Smooth muscle cell (in vitro differentiated cells): ENCODE measurements at regions not wholly inside any gene's neighbourhood (a gene's known extent, or its start where the extent isn't known, plus 50 kb on each side); places are given as distances from the start of the nearest gene placed in this dataset.

Source experiments
- DNase-seq: peaks from one replicate; lab custom pipeline; 2025; ENCODE audit not compliant: unreplicated experiment; lab: John Stamatoyannopoulos, UW
- H2AFZ ChIP-seq: fragments of 200-600 bp; sonication (generic); 2 replicates; pipeline ENCODE4 v1.6.0; 2016; ENCODE audit warnings: antibody characterized with exemption, low read depth, mild to moderate bottlenecking
- H3F3A ChIP-seq: fragments of 200-600 bp; sonication (generic); 2 replicates; pipeline ENCODE4 v1.6.0; 2017; ENCODE audit warnings: antibody characterized with exemption, low read depth
- H3K27ac ChIP-seq: fragments of 200-600 bp; sonication (generic); 2 replicates; pipeline ENCODE4 v1.5.1; 2016; ENCODE audit warnings: low read depth, mild to moderate bottlenecking
- H3K27me3 ChIP-seq: fragments of 200-600 bp; sonication (generic); 2 replicates; pipeline ENCODE4 v1.6.1; 2016; ENCODE audit warnings: low read depth, mild to moderate bottlenecking
- H3K36me3 ChIP-seq: fragments of 200-600 bp; sonication (generic); 2 replicates; pipeline ENCODE4 v1.5.1; 2016; ENCODE audit warnings: low read depth
- H3K4me1 ChIP-seq: fragments of 200-600 bp; sonication (generic); 2 replicates; pipeline ENCODE4 v1.5.1; 2016; ENCODE audit warnings: low read depth
- H3K4me2 ChIP-seq: fragments of 200-600 bp; sonication (generic); 2 replicates; pipeline ENCODE4 v1.6.0; 2016; ENCODE audit warnings: mild to moderate bottlenecking
- H3K4me3 ChIP-seq: fragments of 200-600 bp; sonication (generic); 2 replicates; pipeline ENCODE4 v1.5.1; 2016; ENCODE audit warnings: mild to moderate bottlenecking
- H3K79me2 ChIP-seq: fragments of 200-600 bp; sonication (generic); 2 replicates; pipeline ENCODE4 v1.6.0; 2016; ENCODE audit warnings: low read depth, mild to moderate bottlenecking
- H3K9ac ChIP-seq: fragments of 200-600 bp; sonication (generic); 2 replicates; pipeline ENCODE4 v1.6.0; 2016; ENCODE audit warnings: low read depth
- H3K9me3 ChIP-seq: fragments of 200-600 bp; sonication (generic); replicated peaks from 2 replicates; pipeline ENCODE4 v1.5.1; 2016; ENCODE audit warnings: low read depth
- H4K20me1 ChIP-seq: fragments of 200-600 bp; sonication (generic); 2 replicates; pipeline ENCODE4 v1.6.0; 2016; ENCODE audit warnings: low read depth
- CTCF ChIP-seq: fragments of 200-600 bp; sonication (generic); IDR thresholded peaks from 2 replicates; pipeline ENCODE4 v1.5.1; 2017; ENCODE audit warnings: borderline replicate concordance, mild to moderate bottlenecking, antibody characterized with exemption; ENCODE audit not compliant: insufficient read depth, poor library complexity, severe bottlenecking
- WGBS: methylation state at CpG from one replicate; pipeline ENCODE4 v1.1.7; 2016; ENCODE audit warnings: low lambda C conversion rate; 5-methylcytosine and 5-hydroxymethylcytosine counted together

GRCh38 chr3:73695841-73696240 is 71.1 kb upstream of the PDZRN3 start:
- Histone ChIP-seq H3F3A (no peaks in the 10 kb centered on the region), H3K4me2 (no peak overlapping the region), H3K4me1 (no peaks in the 10 kb centered on the region), H3K36me3 (no peaks in the 10 kb centered on the region), H3K79me2 (no peaks in the 10 kb centered on the region), H4K20me1 (no peaks in the 10 kb centered on the region), H3K9me3 (no peaks in the 10 kb centered on the region), H3K27ac (no peak overlapping the region), H3K9ac (no peak overlapping the region), H2AFZ (no peak overlapping the region), H3K4me3 (no peak overlapping the region), H3K27me3 (no peaks in the 10 kb centered on the region)
- TF ChIP-seq CTCF, result no peak
- WGBS, result 97% methylated on average over 3 of the region's 3 CpGs
- no peak for DNase-seq

DNA sequence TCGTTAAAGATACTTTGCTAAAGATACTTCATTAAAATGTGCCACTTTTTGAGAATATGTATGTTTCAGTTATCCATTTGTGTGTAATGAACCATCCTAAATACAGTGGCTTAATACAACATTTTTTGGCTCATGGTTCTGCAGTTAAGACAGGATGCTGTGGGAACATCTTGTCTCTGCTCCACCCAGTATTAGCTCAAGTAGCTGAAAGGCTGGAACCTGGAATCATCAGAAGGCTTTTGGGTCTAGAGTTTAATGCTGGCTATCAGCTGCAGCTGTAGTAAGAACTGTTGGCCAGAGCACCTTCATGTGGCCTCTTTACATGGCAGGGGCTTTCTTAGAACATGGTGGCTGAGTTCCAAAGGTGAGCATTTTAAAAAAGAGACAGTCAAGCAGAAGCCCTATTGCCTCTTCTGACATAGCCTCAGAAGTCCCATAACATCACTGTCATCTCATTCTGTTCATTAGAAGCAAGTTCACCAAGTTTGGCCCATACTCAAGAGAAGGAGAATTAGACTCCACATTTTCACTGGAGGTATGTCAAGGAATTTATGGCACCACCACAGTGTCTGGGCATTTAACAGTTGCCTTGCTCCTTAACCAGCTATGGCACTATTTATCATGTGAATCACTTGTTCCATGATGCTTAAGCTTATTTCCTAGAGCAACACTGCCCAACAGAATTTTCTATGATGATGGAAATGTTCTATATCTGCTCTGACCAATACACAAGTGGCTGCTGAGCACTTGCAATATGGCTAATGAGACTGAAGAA is 70.4 kb upstream of the PDZRN3 start:
- H3K4me2 ChIP-seq, result no peak overlapping the region
- no peak overlapping the region for H2AFZ ChIP-seq
- no peaks in the 10 kb centered on the region for H3K79me2 ChIP-seq
- H3K9me3 ChIP-seq, result no peaks in the 10 kb centered on the region
- TF ChIP-seq CTCF, result no peak
- H3K27ac ChIP-seq, result no peak overlapping the region
- no peaks in the 10 kb centered on the region for H3K36me3 ChIP-seq
- DNase-seq, result no peak
- no peak overlapping the region for H3K4me3 ChIP-seq
- H3K9ac ChIP-seq, result no peak overlapping the region
- H3K27me3 ChIP-seq, result no peaks in the 10 kb centered on the region
- no peaks in the 10 kb centered on the region for H3F3A ChIP-seq
- no peaks in the 10 kb centered on the region for H3K4me1 ChIP-seq
- 94% methylated on average over 1 of the region's 1 CpG for WGBS
- no peaks in the 10 kb centered on the region for H4K20me1 ChIP-seq

GRCh38 chr3:73687106-73688004 is 62.6 kb upstream of the PDZRN3 start:
- H3K4me3 ChIP-seq, result no peak overlapping the region
- H3K79me2 ChIP-seq, result no peaks in the 10 kb centered on the region
- H3K36me3 ChIP-seq, result no peaks in the 10 kb centered on the region
- H3K4me2 ChIP-seq, result peak overlapping the region; percentile 57
- DNase-seq, result no peak
- no peak for TF ChIP-seq CTCF
- peak overlapping the region; percentile 45 for H2AFZ ChIP-seq
- H3K9me3 ChIP-seq, result no peaks in the 10 kb centered on the region
- WGBS, result 13% methylated on average over 5 of the region's 5 CpGs
- peak overlapping the region; percentile 37 for H3K27ac ChIP-seq
- H3K27me3 ChIP-seq, result no peaks in the 10 kb centered on the region
- H3F3A ChIP-seq, result peaks cover 9% of the 10 kb centered on the region
- no peaks in the 10 kb centered on the region for H4K20me1 ChIP-seq
- peaks cover 4% of the 10 kb centered on the region for H3K4me1 ChIP-seq
- H3K9ac ChIP-seq, result no peak overlapping the region
